Mucosa of rectum (tissue), 2 donors: ENCODE measurements at regions not wholly inside any gene's neighbourhood (a gene's known extent, or its start where the extent isn't known, plus 50 kb on each side); places are given as distances from the start of the nearest gene placed in this dataset.
"Not testable (repeated sequence)": the region's sequence is repeated elsewhere in the genome, so short reads cannot be mapped to it uniquely, and the experiment has no call there.

Experiments
- H3K27ac ChIP-seq, 2 donors: one replicate each; pipeline ENCODE4 v1.7.0; 2013; ENCODE audit warnings: inconsistent platforms in 2 of 2, low read depth in 2 of 2, low read length in 2 of 2
- H3K27me3 ChIP-seq, 2 donors: one replicate each; pipeline ENCODE4 v1.7.0; 2013; ENCODE audit warnings: low read length in 2 of 2; ENCODE audit not compliant: control insufficient read depth in 2 of 2, insufficient read depth in 2 of 2
- H3K36me3 ChIP-seq, 2 donors: one replicate each; pipeline ENCODE4 v1.7.0; 2013; ENCODE audit warnings: low read length in 2 of 2; ENCODE audit not compliant: control insufficient read depth in 2 of 2, insufficient read depth in 2 of 2
- H3K4me1 ChIP-seq, 2 donors: one replicate each; pipeline ENCODE4 v1.7.0; 2013; ENCODE audit warnings: low read length in 2 of 2, mild to moderate bottlenecking in 1 of 2; ENCODE audit not compliant: control insufficient read depth in 2 of 2, insufficient read depth in 2 of 2
- H3K4me3 ChIP-seq, 2 donors: one replicate each; pipeline ENCODE4 v1.7.0; 2013; ENCODE audit warnings: low read length in 2 of 2
- H3K9ac ChIP-seq, 2 donors: one replicate each; pipeline ENCODE4 v1.7.0; 2013; ENCODE audit warnings: low read length in 2 of 2, low read depth in 1 of 2, mild to moderate bottlenecking in 1 of 2
- H3K9me3 ChIP-seq, 2 donors: one replicate each; pipeline ENCODE4 v1.7.0; 2013; ENCODE audit warnings: low read length in 2 of 2; ENCODE audit not compliant: control insufficient read depth in 2 of 2
- donor health status: healthy.
- donor health status: Normal muscosa, but diverticular disease.

DNA sequence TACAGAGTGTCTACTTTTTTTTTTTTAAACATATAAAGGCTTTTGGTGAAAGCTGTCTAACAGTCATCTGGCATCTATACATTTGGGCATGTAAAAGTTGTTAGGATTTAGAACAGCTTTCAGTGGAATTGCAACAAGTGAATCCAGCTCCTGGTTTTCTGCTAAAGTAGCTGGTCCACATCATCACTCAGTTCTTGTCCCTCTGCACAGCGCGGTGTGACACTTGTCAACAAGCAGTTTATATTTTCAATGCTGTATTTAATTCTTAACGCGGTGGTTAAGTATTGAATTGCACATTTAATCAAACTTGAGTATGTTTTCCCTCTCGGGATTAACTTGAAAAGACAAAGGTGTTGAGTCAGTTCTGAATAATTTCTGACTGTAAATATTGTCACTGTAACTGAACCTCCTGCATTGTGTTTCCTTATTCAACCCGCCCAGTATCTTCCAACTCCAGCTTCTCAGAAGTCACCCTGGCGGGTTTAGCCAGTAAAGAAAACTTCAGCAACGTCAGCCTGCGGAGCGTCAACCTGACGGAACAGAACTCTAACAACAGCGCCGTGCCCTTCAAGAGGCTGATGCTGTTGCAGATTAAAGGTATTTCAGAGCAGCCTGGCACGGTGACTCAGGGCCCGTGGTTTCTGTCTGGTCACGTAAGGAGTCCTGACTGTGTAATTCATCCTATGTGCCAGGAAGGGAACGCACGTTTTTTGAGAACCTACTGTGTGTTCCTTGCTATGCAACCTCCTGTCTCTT lies 66.1 kb upstream of the LYZL2 start:
- not testable (repeated sequence) for H3K27me3 ChIP-seq, H3K9ac ChIP-seq, H3K36me3 ChIP-seq, H3K27ac ChIP-seq, H3K9me3 ChIP-seq, H3K4me3 ChIP-seq, H3K4me1 ChIP-seq

- Histone ChIP-seq H3K36me3 (no peaks in the 10 kb centered on the region), H3K9ac (no peak overlapping the region), H3K9me3 (no peaks in the 10 kb centered on the region), H3K4me3 (no peak overlapping the region), H3K27me3 (no peaks in the 10 kb centered on the region), H3K27ac (no peak overlapping the region), H3K4me1 (no peaks in the 10 kb centered on the region)
Measured at GRCh38 chr10:30694518-30695228, 65.1 kb upstream of the LYZL2 start.

DNA sequence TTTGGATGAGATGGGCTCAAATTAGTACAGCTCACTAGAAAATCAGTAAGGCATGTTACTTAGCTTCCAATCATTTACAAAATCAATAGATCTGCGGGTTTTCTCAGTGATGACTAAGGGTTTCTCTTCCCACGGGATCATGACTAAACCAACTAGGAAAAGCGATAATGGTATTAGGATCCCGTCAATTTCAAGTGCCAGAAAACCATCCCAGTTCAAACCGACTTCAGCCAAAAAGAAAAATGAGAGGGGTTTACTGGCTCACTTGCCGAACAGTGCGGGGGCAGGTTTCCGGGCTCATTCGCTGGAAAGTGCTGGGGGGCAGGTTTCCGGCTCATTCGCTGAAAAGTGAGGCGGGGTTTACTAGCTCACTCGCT lies 62.1 kb upstream of the LYZL2 start:
- H3K27ac ChIP-seq, result no peak overlapping the region
- H3K27me3 ChIP-seq, result no peaks in the 10 kb centered on the region
- H3K9me3 ChIP-seq, result no peaks in the 10 kb centered on the region
- H3K9ac ChIP-seq, result no peak overlapping the region
- no peaks in the 10 kb centered on the region for H3K36me3 ChIP-seq
- H3K4me3 ChIP-seq, result no peak overlapping the region
- H3K4me1 ChIP-seq, result no peaks in the 10 kb centered on the region

GRCh38 chr10:30690948-30691638 lies 61.5 kb upstream of the LYZL2 start:
- H3K27ac ChIP-seq, H3K4me3 ChIP-seq, H3K9ac ChIP-seq, H3K4me1 ChIP-seq, H3K27me3 ChIP-seq, H3K36me3 ChIP-seq, H3K9me3 ChIP-seq: not testable (repeated sequence)

- no peak overlapping the region for H3K4me3 ChIP-seq
- no peaks in the 10 kb centered on the region for H3K4me1 ChIP-seq
- no peaks in the 10 kb centered on the region for H3K36me3 ChIP-seq
- no peaks in the 10 kb centered on the region for H3K9me3 ChIP-seq
- H3K9ac ChIP-seq, result no peak overlapping the region
- H3K27ac ChIP-seq, result no peak overlapping the region
- no peaks in the 10 kb centered on the region for H3K27me3 ChIP-seq
Measured at GRCh38 chr10:30688456-30688855, 58.9 kb upstream of the LYZL2 start.

DNA sequence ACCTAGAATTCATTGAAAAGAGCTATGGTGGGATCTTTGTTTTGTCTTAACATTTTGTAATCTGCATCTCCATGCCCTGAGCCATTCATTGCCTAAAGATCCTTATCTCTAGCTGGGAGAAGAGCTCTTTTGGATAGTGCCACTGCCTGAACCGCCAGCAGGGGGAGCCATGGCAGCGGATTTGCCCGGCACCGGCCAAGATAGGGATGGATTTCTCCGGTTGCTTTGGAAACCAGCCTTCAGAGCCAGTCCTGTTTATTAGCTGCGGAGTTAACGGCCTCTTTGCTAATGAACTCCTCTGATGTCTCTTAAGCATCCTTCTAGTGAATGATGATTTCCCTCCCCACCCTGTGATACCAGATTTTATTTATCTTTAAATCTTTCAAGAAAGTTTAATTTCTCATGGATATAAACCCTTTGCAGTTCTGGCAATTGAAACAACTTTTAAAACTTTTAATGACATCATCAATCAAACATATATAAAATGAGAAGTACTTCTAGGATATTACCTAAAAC lies 58.2 kb upstream of the LYZL2 start:
- Histone ChIP-seq H3K9me3 (no peaks in the 10 kb centered on the region), H3K4me3 (no peak overlapping the region), H3K36me3 (no peaks in the 10 kb centered on the region), H3K4me1 (no peaks in the 10 kb centered on the region), H3K9ac (no peak overlapping the region), H3K27ac (no peak overlapping the region), H3K27me3 (no peaks in the 10 kb centered on the region)

DNA sequence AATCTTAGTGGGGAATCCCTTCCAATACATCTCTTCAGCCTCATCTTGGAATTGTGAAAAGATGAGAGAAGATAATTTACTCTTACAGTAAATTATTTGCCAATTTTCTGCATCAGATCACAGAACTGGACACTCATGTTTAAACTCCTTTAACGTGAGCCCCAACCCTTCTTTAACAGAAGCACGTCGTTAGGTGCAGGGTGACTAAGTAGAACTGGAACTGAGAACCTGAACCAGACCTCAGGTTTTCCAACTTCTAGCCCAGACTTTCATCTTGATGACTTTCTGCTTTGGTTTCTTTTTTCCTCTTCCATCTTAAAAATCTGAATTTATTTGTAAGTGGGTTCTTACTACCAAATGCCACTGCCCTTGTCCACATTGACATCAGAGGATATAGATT lies 57.2 kb upstream of the LYZL2 start:
- Histone ChIP-seq H3K9ac (no peak overlapping the region), H3K4me3 (no peak overlapping the region), H3K9me3 (no peaks in the 10 kb centered on the region), H3K27me3 (no peaks in the 10 kb centered on the region), H3K27ac (no peak overlapping the region), H3K4me1 (no peaks in the 10 kb centered on the region), H3K36me3 (no peaks in the 10 kb centered on the region)

GRCh38 chr10:30683496-30683895 lies 53.9 kb upstream of the LYZL2 start:
- H3K4me1 ChIP-seq, result no peaks in the 10 kb centered on the region
- H3K4me3 ChIP-seq, result no peak overlapping the region
- no peaks in the 10 kb centered on the region for H3K36me3 ChIP-seq
- no peaks in the 10 kb centered on the region for H3K27me3 ChIP-seq
- no peaks in the 10 kb centered on the region for H3K9me3 ChIP-seq
- H3K27ac ChIP-seq, result no peak overlapping the region
- no peak overlapping the region for H3K9ac ChIP-seq

DNA sequence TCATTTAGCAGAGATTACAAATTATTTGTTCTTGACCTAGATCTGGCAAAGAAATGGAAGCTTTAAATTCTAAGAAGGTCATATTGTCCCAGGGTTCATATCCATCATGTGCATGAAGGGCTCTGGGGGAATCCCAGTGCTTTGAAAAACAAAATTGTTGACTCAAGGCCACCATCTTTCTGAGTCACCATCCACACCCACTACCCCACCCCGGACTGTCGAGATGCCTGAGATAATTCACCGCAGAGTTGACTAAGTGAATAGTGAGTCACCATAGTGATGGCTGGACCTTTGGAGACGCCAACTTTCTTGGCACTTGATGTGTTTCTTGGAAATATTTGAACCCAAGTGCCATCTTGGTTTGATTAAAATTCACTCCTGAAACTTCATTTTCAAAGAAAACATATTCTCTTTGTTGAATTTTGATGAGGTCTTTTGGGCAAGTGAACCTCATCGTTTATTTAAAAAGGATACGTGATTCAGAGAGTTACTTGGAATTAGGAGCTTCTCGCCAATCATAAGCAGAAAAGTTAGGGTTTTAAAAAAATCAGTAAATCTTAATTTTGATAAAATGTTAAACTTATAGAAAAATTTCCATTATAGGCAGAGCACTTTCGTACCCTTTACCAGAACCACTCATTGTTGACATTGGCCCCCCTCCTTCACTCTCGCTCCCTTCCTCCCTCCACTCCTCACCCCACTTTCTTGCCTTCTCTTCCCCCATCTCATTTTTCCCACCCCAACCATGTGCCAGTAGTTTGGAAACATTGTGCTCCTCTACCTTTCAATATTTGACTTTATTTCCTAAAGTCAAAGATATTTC lies 53.0 kb upstream of the LYZL2 start:
- not testable (repeated sequence) for H3K27me3 ChIP-seq, H3K36me3 ChIP-seq, H3K9ac ChIP-seq, H3K9me3 ChIP-seq, H3K27ac ChIP-seq, H3K4me1 ChIP-seq, H3K4me3 ChIP-seq
